ENCODE measurements at regions not wholly inside any gene's neighbourhood (a gene's known extent, or its start where the extent isn't known, plus 50 kb on each side); places are given as distances from the start of the nearest gene placed in this dataset.

DNA sequence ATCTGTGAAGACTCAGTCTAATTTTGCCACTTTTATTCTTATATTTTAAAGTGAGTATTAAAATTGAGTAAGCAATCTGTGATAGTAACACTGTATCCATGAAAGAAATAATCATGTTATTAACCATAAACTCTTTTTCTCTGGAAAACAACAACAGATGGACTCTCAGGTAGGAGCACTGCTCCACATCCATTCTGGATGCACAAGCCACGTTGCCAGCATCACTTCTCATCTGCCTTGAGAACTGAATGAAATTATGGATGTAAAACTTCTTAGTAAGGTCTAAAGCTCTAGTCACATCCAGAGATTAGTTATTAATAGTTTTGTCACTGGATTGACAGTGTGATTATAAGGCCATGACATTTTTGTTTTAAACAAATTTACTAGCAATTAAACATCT is 489.1 kb upstream of the SYT1 start:
- Histone ChIP-seq H3K36me3 (ENCODE audit: control insufficient read depth, insufficient read depth, low read length) (no peaks in the 10 kb centered on the region), H3K27ac (ENCODE audit: insufficient read depth, low read length) (no peak overlapping the region), H3K56ac (ENCODE audit: extremely low read depth, insufficient read depth, low read length) (no peak overlapping the region), H3K23ac (ENCODE audit: low read depth, low read length) (no peak overlapping the region), H2BK5ac (ENCODE audit: low read depth, low read length, poor library complexity, severe bottlenecking) (no peak overlapping the region), H2AFZ (replicated peaks; ENCODE audit: low read length, poor library complexity) (no peak overlapping the region), H3K4me1 (ENCODE audit: control insufficient read depth, insufficient read depth, low read length) (no peaks in the 10 kb centered on the region), H4K5ac (ENCODE audit: low read depth, low read length) (no peak overlapping the region), H2BK15ac (ENCODE audit: low read depth, low read length) (no peak overlapping the region), H3K9me1 (ENCODE audit: insufficient read depth, low read length) (no peaks in the 10 kb centered on the region), H3K4me2 (ENCODE audit: low read depth, low read length) (no peak overlapping the region), H3K9ac (ENCODE audit: low read depth, low read length) (no peak overlapping the region), H2BK20ac (ENCODE audit: low read depth, low read length) (no peak overlapping the region), H3K4me3 (ENCODE audit: insufficient read depth, low read depth, low read length) (no peak overlapping the region), H2BK120ac (ENCODE audit: low read depth, low read length) (no peak overlapping the region), H3K4ac (ENCODE audit: low read depth, low read length) (no peak overlapping the region), H3K27me3 (ENCODE audit: control insufficient read depth, insufficient read depth, low read length) (no peaks in the 10 kb centered on the region), H3K14ac (replicated peaks; ENCODE audit: low read depth, low read length) (no peak overlapping the region), H2AK5ac (ENCODE audit: low read depth, low read length) (no peak overlapping the region), H3K79me1 (ENCODE audit: low read depth in 1 of 2, low read length in 2 of 2) (no peaks in the 10 kb centered on the region), H4K8ac (ENCODE audit: low read depth in 2 of 2, low read length in 2 of 2) (no peak overlapping the region), H2AK9ac (replicated peaks; ENCODE audit: low read depth, low read length, poor library complexity) (no peak overlapping the region), H3K9me3 (ENCODE audit: control insufficient read depth, insufficient read depth, low read length) (peaks cover 4% of the 10 kb centered on the region), H4K91ac (ENCODE audit: insufficient read depth, low read depth, low read length) (no peak overlapping the region), H4K20me1 (ENCODE audit: insufficient read depth, low read length) (no peaks in the 10 kb centered on the region), H3K18ac (ENCODE audit: low read depth, low read length) (no peak overlapping the region)
- BruUV-seq (replicated peaks), result no TSS peak
- dilution Hi-C loops (cut with HindIII; ENCODE audit: low sequenced_read_pairs, unreplicated experiment), result no loop called here
- TF ChIP-seq RAD21 (IDR thresholded peaks at IDR 0.05; ENCODE audit: low read length) (no peak), RCOR1 (IDR thresholded peaks at IDR 0.05; ENCODE audit: insufficient replicate concordance, low read length) (no peak), USF2 (IDR thresholded peaks at IDR 0.05; ENCODE audit: low read depth, low read length) (no peak), NFE2L2 (IDR thresholded peaks at IDR 0.05; ENCODE audit: low read depth, low read length) (no peak), BHLHE40 (IDR thresholded peaks at IDR 0.05; ENCODE audit: low read depth, low read length) (no peak), CEBPB (IDR thresholded peaks at IDR 0.05; ENCODE audit: low read depth, low read length) (no peak), MAFK (IDR thresholded peaks at IDR 0.05; ENCODE audit: low read depth, low read length) (no peak), SMC3 (IDR thresholded peaks at IDR 0.05; ENCODE audit: low read depth, low read length) (no peak), RFX5 (IDR thresholded peaks at IDR 0.05; ENCODE audit: low read depth, low read length) (no peak), MXI1 (IDR thresholded peaks at IDR 0.05; ENCODE audit: borderline replicate concordance, low read depth, low read length) (no peak), FOS (IDR thresholded peaks at IDR 0.05; ENCODE audit: low read depth, low read length) (no peak), MAZ (IDR thresholded peaks at IDR 0.05; ENCODE audit: borderline replicate concordance, low read depth, low read length) (no peak), ELK1 (IDR thresholded peaks at IDR 0.05; ENCODE audit: borderline replicate concordance, low read depth, low read length) (no peak), CHD1 (IDR thresholded peaks at IDR 0.05; ENCODE audit: low read depth, low read length) (no peak), POLR2A (IDR thresholded peaks at IDR 0.05; ENCODE audit: low read depth, low read length) (no peak)
- TF ChIP-seq, protein P1, sequence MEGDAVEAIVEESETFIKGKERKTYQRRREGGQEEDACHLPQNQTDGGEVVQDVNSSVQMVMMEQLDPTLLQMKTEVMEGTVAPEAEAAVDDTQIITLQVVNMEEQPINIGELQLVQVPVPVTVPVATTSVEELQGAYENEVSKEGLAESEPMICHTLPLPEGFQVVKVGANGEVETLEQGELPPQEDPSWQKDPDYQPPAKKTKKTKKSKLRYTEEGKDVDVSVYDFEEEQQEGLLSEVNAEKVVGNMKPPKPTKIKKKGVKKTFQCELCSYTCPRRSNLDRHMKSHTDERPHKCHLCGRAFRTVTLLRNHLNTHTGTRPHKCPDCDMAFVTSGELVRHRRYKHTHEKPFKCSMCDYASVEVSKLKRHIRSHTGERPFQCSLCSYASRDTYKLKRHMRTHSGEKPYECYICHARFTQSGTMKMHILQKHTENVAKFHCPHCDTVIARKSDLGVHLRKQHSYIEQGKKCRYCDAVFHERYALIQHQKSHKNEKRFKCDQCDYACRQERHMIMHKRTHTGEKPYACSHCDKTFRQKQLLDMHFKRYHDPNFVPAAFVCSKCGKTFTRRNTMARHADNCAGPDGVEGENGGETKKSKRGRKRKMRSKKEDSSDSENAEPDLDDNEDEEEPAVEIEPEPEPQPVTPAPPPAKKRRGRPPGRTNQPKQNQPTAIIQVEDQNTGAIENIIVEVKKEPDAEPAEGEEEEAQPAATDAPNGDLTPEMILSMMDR (conservative IDR thresholded peaks at IDR 0.05; ENCODE audit: low read depth, low read length), result no peak
- DNase-seq, result no peak
- WGBS, 2 experiments (ENCODE audit: extremely low coverage in 2 of 2, insufficient read length in 1 of 2), result no CpG with 5 or more reads among the region's 1 CpG
- in situ Hi-C loops (cut with MboI; ENCODE audit: low sequenced_read_pairs), result no loop called here
- ATAC-seq (ENCODE audit: low read depth), result no peak
- intact Hi-C loops (cut with micrococcal nuclease), result no loop called here
- POLR2A ChIA-PET (ENCODE audit: unreplicated experiment), result no interaction called here
- CTCF ChIA-PET, result no interaction called here
